GM23338 (cell line): ENCODE measurements at regions not wholly inside any gene's neighbourhood (a gene's known extent, or its start where the extent isn't known, plus 50 kb on each side); places are given as distances from the start of the nearest gene placed in this dataset.

Experiments used
- ATAC-seq: fragments of 200-7000 bp; cut with Tn5 transposase; 3 replicates; pipeline ENCODE4 v1.9.1; 2020
- DNase-seq: peaks from one replicate; pipeline ENCODE4 v3.0.0-alpha.2; 2015; ENCODE audit warnings: low spot score
- H2AFZ ChIP-seq: fragments of 200-600 bp; sonication (generic); 2 replicates; pipeline ENCODE4 v1.8.0; 2016; ENCODE audit warnings: antibody characterized with exemption, mild to moderate bottlenecking, moderate library complexity
- H3F3A ChIP-seq: fragments of 200-600 bp; sonication (generic); replicated peaks from 2 replicates; pipeline ENCODE4 v1.8.0; 2017; ENCODE audit warnings: antibody characterized with exemption, mixed run types, low read depth
- H3K27ac ChIP-seq: fragments of 200-600 bp; sonication (generic); 2 replicates; pipeline ENCODE4 v1.6.1; 2016; ENCODE audit warnings: low read depth
- H3K27me3 ChIP-seq: fragments of 200-600 bp; sonication (generic); 2 replicates; pipeline ENCODE4 v1.8.0; 2016; ENCODE audit warnings: mild to moderate bottlenecking, mixed run types, moderate library complexity; ENCODE audit not compliant: insufficient read depth
- H3K36me3 ChIP-seq: fragments of 200-600 bp; sonication (generic); 2 replicates; pipeline ENCODE4 v1.8.0; 2016; ENCODE audit warnings: mild to moderate bottlenecking; ENCODE audit not compliant: insufficient read depth
- H3K4me1 ChIP-seq: fragments of 200-600 bp; sonication (generic); 2 replicates; pipeline ENCODE4 v1.8.0; 2016; ENCODE audit warnings: mild to moderate bottlenecking, moderate library complexity; ENCODE audit not compliant: insufficient read depth
- H3K4me2 ChIP-seq: fragments of 200-600 bp; sonication (generic); 2 replicates; pipeline ENCODE4 v1.7.1; 2017; ENCODE audit warnings: mixed run types
- H3K4me3 ChIP-seq: fragments of 200-600 bp; sonication (generic); 2 replicates; pipeline ENCODE4 v1.6.1; 2016; ENCODE audit warnings: mixed run types
- H3K79me2 ChIP-seq: fragments of 200-600 bp; sonication (generic); replicated peaks from 2 replicates; pipeline ENCODE4 v1.8.0; 2017; ENCODE audit warnings: mild to moderate bottlenecking; ENCODE audit not compliant: insufficient read depth
- H3K9me2 ChIP-seq: fragments of 200-600 bp; sonication (generic); 2 replicates; pipeline ENCODE4 v1.8.0; 2017; ENCODE audit not compliant: insufficient read depth
- H4K20me1 ChIP-seq: fragments of 200-600 bp; sonication (generic); replicated peaks from 2 replicates; pipeline ENCODE4 v1.8.0; 2017; ENCODE audit warnings: mild to moderate bottlenecking; ENCODE audit not compliant: insufficient read depth
- H3K27ac Mint-ChIP-seq: 2 replicates; pipeline ENCODE4 v1.8.0; 2020; ENCODE audit warnings: inconsistent platforms, mild to moderate bottlenecking, moderate library complexity, mixed read lengths
- H3K27me3 Mint-ChIP-seq: 3 replicates; pipeline ENCODE4 v1.8.0; 2022; ENCODE audit warnings: low read depth, mild to moderate bottlenecking, moderate library complexity, mixed read lengths, inconsistent platforms; ENCODE audit not compliant: insufficient read depth, poor library complexity
- H3K36me3 Mint-ChIP-seq: 3 replicates; pipeline ENCODE4 v1.8.0; 2021; ENCODE audit warnings: low read depth, mild to moderate bottlenecking, inconsistent platforms, moderate library complexity, mixed read lengths
- H3K4me1 Mint-ChIP-seq: 3 replicates; pipeline ENCODE4 v1.8.0; 2020; ENCODE audit warnings: mild to moderate bottlenecking, inconsistent platforms, mixed read lengths
- H3K4me3 Mint-ChIP-seq: 3 replicates; pipeline ENCODE4 v1.8.0; 2021; ENCODE audit warnings: moderate library complexity, mild to moderate bottlenecking, inconsistent platforms, mixed read lengths
- H3K9me3 Mint-ChIP-seq: 3 replicates; pipeline ENCODE4 v1.8.0; 2020; ENCODE audit warnings: moderate library complexity, mild to moderate bottlenecking, inconsistent platforms, mixed read lengths
- CREB1 ChIP-seq: fragments of 250-450 bp; sonication (Bioruptor Pico); IDR thresholded peaks from 2 replicates; pipeline ENCODE4 v1.5.0; 2020; ENCODE audit warnings: low read depth, mild to moderate bottlenecking, moderate library complexity
- ETS1 ChIP-seq: IDR thresholded peaks from 2 replicates; pipeline ENCODE4 v1.6.1; 2016; ENCODE audit warnings: antibody characterized with exemption
- EZH2 ChIP-seq: fragments of 200-600 bp; sonication (generic); IDR thresholded peaks from one replicate; pipeline ENCODE4 v1.8.0; 2017; ENCODE audit warnings: antibody characterized with exemption, mild to moderate bottlenecking, low read depth; ENCODE audit not compliant: unreplicated experiment
- EZH2phosphoT487 ChIP-seq: fragments of 200-600 bp; sonication (generic); IDR thresholded peaks from one replicate; pipeline ENCODE4 v1.8.1; 2018; ENCODE audit warnings: antibody characterized with exemption; ENCODE audit not compliant: unreplicated experiment
- JUNB ChIP-seq: IDR thresholded peaks from one replicate; pipeline ENCODE4 v1.6.1; 2016; ENCODE audit warnings: antibody characterized with exemption; ENCODE audit not compliant: unreplicated experiment
- NANOG ChIP-seq: IDR thresholded peaks from 2 replicates; pipeline ENCODE4 v1.6.1; 2016; ENCODE audit warnings: antibody characterized with exemption, borderline replicate concordance
- POLR2AphosphoS5 ChIP-seq: IDR thresholded peaks from 2 replicates; pipeline ENCODE4 v1.6.1; 2016; ENCODE audit warnings: antibody characterized with exemption, low read depth
- REST ChIP-seq: IDR thresholded peaks from one replicate; pipeline ENCODE4 v1.6.1; 2018; ENCODE audit warnings: antibody characterized with exemption; ENCODE audit not compliant: unreplicated experiment
- ZNF331 ChIP-seq: fragments of 250-450 bp; sonication (Bioruptor Pico); IDR thresholded peaks from 2 replicates; pipeline ENCODE4 v1.5.0; 2020; ENCODE audit warnings: low read depth, mild to moderate bottlenecking, moderate library complexity
- TF ChIP-seq, protein P1 (sequence below): fragments of 250-450 bp; sonication (Bioruptor Pico); IDR thresholded peaks from 2 replicates; pipeline ENCODE4 v1.5.0; 2020; ENCODE audit warnings: mild to moderate bottlenecking, moderate library complexity
- TF ChIP-seq, protein P2 (sequence below), 2 experiments: fragments of 200-600 bp in 1 of 2; sonication (generic) in 1 of 2; conservative IDR thresholded peaks; 2 replicates each; pipeline versions ENCODE4 v1.5.1 to v1.6.1; 2016 to 2017; ENCODE audit warnings: antibody characterized with exemption in 2 of 2, low read depth in 2 of 2, mild to moderate bottlenecking in 2 of 2, moderate library complexity in 1 of 2

- no peak for TF ChIP-seq JUNB
- no peak for TF ChIP-seq EZH2
- TF ChIP-seq, protein P1, sequence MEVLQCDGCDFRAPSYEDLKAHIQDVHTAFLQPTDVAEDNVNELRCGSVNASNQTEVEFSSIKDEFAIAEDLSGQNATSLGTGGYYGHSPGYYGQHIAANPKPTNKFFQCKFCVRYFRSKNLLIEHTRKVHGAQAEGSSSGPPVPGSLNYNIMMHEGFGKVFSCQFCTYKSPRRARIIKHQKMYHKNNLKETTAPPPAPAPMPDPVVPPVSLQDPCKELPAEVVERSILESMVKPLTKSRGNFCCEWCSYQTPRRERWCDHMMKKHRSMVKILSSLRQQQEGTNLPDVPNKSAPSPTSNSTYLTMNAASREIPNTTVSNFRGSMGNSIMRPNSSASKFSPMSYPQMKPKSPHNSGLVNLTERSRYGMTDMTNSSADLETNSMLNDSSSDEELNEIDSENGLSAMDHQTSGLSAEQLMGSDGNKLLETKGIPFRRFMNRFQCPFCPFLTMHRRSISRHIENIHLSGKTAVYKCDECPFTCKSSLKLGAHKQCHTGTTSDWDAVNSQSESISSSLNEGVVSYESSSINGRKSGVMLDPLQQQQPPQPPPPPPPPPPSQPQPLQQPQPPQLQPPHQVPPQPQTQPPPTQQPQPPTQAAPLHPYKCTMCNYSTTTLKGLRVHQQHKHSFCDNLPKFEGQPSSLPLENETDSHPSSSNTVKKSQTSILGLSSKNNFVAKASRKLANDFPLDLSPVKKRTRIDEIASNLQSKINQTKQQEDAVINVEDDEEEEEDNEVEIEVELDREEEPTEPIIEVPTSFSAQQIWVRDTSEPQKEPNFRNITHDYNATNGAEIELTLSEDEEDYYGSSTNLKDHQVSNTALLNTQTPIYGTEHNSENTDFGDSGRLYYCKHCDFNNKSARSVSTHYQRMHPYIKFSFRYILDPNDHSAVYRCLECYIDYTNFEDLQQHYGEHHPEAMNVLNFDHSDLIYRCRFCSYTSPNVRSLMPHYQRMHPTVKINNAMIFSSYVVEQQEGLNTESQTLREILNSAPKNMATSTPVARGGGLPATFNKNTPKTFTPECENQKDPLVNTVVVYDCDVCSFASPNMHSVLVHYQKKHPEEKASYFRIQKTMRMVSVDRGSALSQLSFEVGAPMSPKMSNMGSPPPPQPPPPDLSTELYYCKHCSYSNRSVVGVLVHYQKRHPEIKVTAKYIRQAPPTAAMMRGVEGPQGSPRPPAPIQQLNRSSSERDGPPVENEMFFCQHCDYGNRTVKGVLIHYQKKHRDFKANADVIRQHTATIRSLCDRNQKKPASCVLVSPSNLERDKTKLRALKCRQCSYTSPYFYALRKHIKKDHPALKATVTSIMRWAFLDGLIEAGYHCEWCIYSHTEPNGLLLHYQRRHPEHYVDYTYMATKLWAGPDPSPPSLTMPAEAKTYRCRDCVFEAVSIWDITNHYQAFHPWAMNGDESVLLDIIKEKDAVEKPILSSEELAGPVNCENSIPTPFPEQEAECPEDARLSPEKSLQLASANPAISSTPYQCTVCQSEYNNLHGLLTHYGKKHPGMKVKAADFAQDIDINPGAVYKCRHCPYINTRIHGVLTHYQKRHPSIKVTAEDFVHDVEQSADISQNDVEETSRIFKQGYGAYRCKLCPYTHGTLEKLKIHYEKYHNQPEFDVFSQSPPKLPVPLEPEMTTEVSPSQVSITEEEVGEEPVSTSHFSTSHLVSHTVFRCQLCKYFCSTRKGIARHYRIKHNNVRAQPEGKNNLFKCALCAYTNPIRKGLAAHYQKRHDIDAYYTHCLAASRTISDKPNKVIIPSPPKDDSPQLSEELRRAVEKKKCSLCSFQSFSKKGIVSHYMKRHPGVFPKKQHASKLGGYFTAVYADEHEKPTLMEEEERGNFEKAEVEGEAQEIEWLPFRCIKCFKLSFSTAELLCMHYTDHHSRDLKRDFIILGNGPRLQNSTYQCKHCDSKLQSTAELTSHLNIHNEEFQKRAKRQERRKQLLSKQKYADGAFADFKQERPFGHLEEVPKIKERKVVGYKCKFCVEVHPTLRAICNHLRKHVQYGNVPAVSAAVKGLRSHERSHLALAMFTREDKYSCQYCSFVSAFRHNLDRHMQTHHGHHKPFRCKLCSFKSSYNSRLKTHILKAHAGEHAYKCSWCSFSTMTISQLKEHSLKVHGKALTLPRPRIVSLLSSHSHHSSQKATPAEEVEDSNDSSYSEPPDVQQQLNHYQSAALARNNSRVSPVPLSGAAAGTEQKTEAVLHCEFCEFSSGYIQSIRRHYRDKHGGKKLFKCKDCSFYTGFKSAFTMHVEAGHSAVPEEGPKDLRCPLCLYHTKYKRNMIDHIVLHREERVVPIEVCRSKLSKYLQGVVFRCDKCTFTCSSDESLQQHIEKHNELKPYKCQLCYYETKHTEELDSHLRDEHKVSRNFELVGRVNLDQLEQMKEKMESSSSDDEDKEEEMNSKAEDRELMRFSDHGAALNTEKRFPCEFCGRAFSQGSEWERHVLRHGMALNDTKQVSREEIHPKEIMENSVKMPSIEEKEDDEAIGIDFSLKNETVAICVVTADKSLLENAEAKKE (CRISPR knock-in tag): no peak
- TF ChIP-seq, protein P2, sequence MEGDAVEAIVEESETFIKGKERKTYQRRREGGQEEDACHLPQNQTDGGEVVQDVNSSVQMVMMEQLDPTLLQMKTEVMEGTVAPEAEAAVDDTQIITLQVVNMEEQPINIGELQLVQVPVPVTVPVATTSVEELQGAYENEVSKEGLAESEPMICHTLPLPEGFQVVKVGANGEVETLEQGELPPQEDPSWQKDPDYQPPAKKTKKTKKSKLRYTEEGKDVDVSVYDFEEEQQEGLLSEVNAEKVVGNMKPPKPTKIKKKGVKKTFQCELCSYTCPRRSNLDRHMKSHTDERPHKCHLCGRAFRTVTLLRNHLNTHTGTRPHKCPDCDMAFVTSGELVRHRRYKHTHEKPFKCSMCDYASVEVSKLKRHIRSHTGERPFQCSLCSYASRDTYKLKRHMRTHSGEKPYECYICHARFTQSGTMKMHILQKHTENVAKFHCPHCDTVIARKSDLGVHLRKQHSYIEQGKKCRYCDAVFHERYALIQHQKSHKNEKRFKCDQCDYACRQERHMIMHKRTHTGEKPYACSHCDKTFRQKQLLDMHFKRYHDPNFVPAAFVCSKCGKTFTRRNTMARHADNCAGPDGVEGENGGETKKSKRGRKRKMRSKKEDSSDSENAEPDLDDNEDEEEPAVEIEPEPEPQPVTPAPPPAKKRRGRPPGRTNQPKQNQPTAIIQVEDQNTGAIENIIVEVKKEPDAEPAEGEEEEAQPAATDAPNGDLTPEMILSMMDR (conservative IDR thresholded peaks at IDR 0.05; ENCODE audit: low read depth in 2 of 2): no peak
- no peak for TF ChIP-seq CREB1 (CRISPR knock-in tag)
- no peak for TF ChIP-seq EZH2phosphoT487
Observed at GRCh38 chr6:148035806-148036390, 306.7 kb upstream of the SASH1 start (continued).

- H3K27ac Mint-ChIP-seq: no peak overlapping the region
- Histone ChIP-seq H3K79me2 (no peaks in the 10 kb centered on the region), H3K4me1 (no peaks in the 10 kb centered on the region), H3F3A (no peaks in the 10 kb centered on the region), H3K9me2 (no peaks in the 10 kb centered on the region), H3K4me2 (no peak overlapping the region), H3K36me3 (no peaks in the 10 kb centered on the region), H3K27ac (no peak overlapping the region), H3K27me3 (no peaks in the 10 kb centered on the region), H3K4me3 (no peak overlapping the region), H2AFZ (no peak overlapping the region), H4K20me1 (no peaks in the 10 kb centered on the region)
- no peaks in the 10 kb centered on the region for H3K9me3 Mint-ChIP-seq
- H3K4me3 Mint-ChIP-seq: no peak overlapping the region
- ATAC-seq (no peak), DNase-seq (no peak)
- no peaks in the 10 kb centered on the region for H3K27me3 Mint-ChIP-seq
- H3K4me1 Mint-ChIP-seq: no peaks in the 10 kb centered on the region
- TF ChIP-seq REST (no peak), JUNB (no peak), ETS1 (no peak), CREB1 (CRISPR knock-in tag) (no peak), ZNF331 (CRISPR knock-in tag) (no peak), NANOG (no peak), POLR2AphosphoS5 (no peak)
- no peaks in the 10 kb centered on the region for H3K36me3 Mint-ChIP-seq
Observed at GRCh38 chr6:148037496-148037895, 305.1 kb upstream of the SASH1 start.
